ENCODE measurements at regions not wholly inside any gene's neighbourhood (a gene's known extent, or its start where the extent isn't known, plus 50 kb on each side); places are given as distances from the start of the nearest gene placed in this dataset.

DNA sequence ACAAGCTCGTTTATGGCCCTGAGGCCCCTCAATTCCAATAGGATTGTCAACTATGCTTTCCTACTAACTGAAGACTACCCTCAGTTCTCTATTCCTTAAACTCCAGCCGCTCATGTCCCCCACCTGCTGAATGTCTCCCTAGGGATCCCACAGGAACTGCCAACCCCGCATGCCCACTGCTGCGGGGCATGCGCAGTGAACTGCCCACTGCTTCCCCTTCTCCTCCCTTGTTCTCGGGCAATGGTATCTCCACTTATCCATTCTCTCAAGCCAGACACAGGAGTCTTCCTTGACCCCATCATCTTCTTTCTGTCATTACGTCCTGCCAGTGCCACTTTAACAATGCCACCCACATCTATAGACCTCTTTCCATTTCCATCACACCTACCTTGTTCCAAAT is 90.0 kb downstream of the FGF18 start:
- no peak for DNase-seq

DNA sequence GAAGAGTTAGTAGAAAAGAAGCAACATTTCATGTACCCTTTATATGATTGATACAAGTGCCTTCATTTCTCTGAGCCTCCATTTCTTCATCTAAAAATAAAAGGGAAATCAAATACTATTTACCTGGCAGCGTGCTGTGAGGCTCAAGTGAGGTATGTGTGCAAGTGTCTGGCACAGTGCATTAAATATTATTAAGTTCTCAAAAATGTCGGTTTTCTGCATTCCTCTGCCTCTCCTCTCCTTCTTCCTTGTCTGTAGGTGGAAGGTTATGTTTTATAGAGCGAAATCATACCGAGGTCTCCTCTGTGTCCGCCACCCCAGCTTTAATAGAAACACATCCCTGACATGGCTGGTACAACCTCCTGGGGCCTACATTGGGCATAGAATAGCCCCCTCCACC is 93.0 kb downstream of the FGF18 start:
- no peak for DNase-seq

DNA sequence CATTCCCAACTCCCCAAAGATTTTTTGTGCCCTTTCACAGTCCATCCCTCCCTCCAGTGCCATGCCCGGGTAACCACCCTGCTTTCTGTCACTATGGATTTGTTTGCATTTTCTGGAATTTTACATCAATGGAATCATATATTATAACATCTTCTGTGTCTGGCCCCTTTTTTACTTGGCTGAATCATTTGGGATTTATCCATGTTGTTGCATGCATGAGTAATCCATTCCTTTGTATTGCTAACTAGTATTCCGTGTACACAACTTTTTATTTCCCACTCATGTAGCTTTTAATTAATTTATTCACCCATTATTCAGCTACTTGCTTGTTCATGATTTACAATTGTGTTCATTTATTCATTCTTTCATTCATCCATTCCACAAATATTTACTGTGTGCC is 94.1 kb downstream of the FGF18 start:
- DNase-seq, result no peak

DNA sequence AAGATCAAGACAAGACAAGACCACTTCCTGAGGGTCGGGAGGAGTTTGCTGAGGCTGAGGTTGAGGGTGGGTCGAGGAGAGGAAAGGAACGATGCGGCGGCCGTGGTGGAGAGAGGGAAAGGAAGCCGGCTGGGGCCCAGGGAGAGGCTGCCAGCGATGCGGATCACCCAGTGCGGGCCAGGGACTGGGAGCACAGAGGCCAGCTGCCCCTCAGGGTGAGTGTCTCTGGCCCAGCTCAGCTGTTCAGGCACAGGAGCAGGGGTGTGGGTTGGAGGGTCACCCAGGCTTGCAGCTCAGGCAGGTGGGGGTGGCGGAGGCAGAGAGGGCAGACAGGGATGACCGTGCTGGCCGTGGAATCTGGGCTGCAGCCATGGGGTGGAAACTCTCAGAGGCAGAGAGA is 99.5 kb downstream of the FGF18 start:
- no peak for DNase-seq

DNA sequence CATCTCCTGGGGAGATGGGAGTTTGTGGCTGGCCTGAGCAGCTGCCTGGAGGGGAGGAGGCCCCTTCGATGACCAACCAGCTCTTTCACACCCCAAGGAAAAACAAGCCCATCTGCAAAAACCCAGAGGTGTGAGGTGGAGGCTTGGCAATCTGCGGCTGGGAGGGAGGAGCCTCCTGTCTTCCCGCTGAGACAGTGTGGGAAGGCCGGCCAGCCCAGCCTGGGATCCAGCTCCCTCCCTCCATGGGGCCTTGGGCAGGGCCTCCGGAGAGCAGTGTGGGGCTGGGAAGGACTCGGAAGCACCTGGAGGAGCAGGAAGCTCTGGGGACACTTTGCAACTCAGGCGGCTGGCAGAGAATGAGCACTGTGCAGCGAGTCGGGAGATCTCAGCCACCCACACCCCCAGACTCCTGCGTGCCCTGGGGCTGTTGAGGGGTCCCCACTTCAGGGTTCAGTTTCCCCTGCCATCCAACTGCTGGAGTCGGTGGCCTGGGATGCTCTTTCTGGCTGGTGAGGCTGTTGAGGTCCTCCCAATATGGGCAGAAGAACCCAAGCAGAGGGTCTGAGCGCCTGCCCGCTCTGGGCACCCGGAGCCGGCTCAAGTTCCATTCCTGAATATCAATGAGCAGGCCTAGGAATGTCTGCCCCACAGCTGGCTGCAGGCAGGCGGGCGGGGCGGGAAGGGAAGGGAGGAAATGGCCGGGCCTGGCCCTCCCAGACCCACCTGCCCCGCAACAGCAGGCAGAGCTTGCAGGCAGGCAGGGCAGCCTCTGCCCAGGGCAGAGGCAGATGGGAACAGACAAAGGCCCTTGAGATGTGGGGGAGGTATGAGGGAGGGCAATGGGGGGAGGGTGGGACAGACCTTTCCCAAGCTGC is 101.1 kb downstream of the FGF18 start:
- no peak for DNase-seq

DNA sequence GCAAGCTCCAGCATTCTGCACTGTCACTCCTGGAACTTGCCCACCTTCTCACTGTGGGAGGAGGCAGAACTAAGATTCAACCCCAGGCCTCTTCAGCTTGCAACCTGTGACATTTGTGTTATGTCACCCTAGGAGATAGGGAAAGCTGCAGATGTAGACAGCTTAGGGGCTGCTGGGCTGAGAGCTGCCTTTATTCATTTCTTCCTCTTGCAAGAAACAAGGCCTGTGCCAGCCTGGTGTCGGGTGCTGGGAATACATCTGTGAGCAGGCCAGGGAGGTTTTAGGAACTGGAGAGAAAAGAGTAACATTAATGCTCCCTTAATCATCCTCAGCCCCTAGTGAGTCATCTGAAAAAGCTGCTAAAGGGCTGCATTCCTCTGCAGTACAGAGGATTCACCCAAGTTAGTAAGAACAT is 101.8 kb downstream of the FGF18 start:
- no peak for DNase-seq

DNA sequence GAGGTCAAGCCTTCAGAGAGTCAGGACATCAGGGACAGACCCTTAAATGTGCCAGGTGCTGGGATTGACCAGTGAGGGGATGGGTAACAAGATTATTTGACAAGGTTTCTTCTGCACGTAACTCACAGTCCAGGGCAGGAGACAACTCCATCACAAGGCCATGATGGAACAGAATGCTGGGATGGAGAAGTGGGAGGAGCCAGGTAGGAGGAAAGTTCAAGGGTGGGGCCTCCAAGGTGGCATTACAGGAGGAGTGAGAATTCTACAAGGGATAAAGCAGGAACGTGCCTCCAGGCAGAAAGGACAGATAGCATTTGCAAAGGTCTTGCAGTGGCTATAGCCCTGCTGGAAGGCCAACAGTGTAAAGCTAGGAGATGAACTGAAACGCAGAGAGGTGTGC is 102.2 kb downstream of the FGF18 start:
- no peak for DNase-seq

DNA sequence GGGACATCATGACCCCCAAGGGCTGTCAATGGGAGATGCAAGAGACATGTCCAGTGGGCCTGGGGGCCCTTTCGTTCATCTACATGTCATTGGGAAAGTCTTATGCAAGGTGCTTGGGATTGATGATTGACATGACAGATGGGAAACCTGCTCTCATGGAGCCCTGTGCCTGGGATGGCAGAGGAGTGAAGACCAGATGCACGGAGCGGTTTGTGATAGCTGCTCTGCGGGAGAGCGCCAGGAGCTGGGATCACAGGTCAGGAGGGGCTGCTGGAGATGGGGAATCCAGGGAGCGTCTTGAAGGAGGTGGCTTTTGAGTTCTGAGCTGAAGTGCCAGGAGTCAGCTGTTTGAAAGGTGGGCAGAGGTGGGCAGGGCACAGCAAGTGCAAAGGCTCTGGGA is 104.3 kb downstream of the FGF18 start:
- no peak for DNase-seq

DNA sequence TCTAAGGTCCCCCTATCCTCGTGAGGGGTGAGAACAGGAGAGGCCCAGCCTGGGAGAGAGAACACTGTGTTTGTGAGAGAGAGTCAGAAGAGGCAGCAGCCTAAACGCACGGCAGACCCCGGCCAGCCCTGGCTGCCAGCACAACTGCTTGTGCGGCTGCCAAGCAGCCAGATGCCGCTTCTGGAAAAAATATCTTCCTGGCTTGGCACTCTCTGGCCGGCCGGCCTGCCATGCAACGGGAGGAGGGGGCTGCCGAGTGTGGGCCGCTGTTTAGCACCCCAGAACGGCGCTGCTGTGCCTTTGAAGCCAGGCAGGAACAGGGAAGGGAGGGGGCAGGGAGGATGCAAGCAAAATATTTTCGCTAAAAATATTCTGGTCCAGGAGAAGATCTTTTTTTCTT is 105.0 kb downstream of the FGF18 start:
- DNase-seq, result no peak

DNA sequence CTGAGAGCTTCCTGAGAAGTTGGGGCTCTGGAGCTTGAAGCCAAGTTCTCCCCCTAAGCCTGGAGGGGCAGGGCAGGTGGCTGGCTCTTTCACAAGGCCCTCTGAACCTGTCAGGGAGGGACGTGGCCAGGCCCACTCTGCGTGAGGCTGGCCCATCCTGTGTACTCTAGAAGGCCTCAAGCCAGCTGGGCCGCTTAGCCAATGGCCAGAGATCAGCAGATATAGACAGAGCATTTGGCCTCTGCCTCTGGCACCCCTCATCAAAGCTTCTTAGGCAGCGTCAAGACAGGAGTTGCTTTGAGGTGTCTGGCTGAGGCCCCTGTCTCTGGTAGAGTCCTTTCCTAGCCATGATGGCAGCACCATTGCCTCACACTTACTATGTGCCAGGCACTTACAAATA is 105.6 kb downstream of the FGF18 start:
- DNase-seq, result no peak

DNA sequence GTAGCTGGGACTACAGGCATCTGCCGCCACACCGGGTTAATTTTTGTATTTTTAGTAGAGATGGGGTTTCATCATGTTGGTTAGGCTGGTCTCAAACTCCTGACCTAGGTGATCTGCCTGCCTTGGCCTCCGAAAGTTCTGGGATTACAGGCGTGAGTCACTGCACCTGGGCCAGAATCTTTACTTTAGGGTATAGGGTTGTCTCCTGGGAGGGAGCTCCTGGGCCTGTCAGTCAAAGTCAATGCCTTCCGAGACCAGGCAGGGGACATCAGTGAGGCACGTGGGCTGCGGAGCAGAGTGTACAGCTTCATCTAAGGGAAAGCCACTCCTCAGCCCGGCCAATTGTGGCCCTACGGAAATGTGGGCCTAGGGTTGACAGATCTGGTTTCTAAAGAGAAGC is 108.6 kb downstream of the FGF18 start:
- no peak for DNase-seq

DNA sequence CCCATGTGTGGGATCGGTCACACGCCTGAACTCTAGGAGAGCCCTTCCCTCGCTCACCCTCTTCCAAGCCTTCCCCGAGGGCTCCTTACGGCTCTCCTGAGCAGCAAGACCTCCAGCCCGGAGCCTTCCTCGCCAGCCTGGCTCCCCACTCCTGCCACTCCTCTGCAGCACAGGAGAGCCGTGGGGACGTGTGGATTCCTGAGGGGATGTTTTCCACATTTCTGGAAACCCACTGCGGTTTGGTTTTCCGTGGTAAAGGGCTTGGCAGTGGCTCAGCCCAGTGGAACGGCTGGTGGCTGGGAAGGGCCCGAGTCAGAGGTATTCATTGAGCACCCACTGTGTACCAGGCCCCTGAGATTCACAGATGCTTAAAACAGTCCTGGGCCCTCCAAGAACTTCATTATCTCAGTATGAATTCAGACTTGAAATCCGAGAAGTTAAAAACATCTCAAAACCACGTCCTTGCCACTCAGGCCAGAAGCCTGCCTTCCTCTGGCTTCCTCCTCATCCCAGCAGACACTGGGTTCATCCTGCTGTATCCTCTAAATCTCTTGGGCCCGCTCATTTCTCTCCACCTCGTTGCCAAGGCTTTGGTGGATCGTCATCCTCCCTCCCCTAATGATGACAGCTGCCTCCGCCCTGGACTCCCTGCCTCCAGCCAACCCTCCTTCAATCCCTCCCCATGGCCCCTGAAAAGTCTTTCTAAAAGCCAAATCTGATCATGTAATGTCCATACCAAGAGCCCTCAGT is 109.6 kb downstream of the FGF18 start:
- no peak for DNase-seq

DNA sequence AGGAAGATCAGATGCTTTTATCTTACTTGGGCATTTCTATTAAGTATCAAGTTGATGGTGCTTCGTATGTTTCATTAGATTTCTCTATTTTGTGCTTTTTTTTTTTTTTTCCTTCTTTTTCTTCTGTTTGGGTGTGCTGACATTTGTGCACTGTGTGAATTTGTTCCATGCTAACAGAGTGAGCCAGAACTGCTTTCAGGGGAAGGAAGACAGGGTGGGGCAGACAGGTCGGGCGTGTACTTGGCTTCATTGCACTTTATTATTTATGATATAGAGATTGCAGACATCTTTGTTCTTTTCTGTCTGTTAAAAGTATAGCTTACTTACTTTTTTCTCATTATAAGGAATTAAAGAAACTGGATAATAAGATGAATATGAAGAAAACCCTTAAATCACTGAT is 112.2 kb downstream of the FGF18 start:
- no peak for DNase-seq

DNA sequence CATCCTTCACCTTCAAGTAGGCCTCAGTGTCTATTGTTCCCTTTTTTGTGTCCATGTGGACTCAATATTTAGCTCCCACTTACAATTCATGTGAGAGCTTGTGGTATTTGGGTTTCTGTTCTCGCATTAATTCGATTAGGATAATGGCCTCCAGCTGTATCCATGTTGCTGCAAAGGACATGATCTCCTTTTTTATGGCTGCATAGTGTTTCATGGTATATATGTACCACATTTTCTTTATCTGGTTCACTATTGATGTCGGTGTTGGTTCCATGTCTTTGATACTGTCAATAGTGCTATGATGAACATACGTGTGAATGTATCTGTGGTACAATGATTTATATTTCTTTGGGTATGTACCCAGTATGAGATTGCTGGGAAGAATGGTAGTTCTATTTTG is 113.7 kb downstream of the FGF18 start:
- no peak for DNase-seq

DNA sequence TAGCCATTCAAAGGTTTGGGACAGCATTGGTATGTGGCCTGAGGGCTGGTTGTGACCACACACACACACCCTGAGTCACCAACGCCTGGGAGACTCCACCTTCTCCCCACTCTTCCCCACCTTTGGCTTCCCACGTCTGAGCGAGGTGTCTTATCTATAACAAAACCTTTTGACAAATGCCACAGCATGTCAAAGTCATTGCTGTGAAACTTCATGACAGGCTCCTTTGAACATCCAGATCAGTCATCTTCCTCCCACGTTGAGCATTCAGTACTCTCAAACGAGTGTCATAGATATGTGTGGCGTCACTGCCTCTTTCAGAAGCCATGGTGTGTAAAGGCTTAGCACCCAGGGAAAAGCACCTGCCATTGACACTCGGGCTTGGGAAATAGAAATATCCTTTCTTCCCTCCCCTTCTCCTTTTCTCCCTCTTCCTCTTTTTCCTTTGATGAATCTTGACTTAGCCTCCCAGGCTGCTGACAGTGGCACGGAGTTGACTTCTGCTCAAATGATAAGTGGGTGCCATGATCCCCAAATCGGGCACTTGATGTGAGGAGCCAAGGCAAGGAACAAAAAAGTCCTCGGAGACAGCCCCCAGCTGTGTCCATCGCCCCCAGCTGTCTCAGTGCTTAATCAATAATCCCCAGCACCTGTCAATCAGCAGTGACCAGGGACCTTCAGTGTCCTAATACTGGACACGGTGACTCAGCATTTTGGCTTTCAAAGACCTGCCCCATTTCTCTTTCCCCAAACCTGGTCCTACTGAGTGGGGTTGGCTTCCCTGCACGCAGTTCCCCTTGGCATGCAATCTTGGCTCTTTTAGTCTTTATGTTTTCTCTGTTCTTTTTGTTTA is 114.8 kb downstream of the FGF18 start:
- DNase-seq, result no peak

DNA sequence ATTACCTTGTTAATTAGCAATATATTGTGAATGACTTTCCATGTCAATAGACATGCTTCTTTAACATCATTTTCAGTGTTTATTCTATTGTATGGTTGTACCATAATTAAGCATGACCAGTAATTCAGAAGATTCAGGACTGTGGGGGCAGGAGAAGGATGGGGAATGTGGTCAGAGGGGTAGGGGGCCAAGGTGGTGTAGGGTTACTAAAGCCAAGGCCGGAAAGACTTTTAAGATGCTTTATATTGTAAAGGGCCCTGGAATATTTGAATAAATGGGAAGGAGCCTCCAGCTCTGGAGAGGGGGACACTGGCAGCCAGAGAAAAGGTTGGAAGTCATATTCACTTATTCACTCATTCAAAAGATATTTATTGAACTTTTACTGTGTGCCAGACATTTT is 115.7 kb downstream of the FGF18 start:
- DNase-seq, result no peak

DNA sequence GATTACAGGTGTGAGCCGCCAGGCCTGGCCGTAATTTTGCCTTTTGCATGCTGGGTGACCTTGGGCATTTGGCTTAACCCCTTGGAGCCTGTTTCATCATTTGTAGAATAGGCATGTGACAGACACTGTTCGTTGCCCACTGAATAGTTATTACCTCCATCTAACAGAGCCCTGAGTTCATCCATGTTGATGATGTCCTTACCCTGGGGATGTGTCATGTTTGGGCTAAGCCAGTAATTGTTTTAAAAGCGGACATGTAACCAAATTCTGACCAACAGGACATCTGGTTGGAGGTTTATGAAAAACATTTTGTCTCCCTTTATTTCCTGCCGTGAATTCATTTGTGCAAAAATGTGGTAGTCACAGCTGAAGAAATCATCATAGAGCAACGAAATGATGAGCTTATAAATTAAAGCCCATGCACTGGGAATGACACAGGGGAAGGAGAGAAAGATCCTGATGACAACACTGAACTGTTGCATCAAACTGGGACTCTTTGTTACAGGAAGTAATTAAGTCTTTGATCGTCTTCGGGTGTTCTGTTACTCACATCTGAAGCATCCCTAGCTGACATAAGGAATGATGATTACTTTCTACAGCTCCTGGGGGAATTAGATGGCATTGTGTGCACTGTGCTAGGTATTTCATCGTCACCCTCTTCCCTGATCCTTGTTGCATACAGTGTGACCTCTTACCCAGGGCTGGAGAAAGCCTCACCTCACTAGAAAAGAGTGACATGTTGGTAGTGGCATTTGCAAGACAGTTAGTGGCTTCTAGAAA is 117.8 kb downstream of the FGF18 start:
- DNase-seq, result no peak

DNA sequence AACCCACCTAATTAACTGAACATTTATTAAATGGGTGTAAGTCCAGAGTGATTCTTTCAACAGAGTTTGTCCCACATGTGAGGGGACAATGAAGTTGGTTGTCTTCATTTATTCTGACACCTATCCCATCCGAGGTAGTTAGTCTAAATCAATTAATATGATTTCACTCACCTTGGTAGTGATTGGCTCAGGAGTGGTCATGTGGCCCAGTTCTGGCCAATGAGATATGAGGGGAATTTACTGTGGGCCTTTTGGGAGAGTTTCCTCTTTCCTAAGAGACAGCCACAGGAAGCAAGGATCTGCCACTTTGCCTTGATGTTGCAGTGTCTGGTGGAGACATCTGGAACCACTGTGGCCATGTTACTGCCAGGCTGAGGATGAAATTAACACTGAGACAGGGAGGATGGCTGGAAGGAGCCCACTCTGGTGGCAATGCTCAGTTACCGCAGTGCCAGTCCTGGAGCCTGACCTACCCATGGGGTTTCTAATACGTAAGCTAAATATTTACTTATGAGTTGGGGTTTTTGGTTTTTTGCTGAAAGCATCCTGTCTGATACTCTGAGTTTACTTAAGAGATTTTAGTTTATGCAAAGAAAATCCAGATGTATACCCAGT is 118.6 kb downstream of the FGF18 start:
- no peak for DNase-seq

DNA sequence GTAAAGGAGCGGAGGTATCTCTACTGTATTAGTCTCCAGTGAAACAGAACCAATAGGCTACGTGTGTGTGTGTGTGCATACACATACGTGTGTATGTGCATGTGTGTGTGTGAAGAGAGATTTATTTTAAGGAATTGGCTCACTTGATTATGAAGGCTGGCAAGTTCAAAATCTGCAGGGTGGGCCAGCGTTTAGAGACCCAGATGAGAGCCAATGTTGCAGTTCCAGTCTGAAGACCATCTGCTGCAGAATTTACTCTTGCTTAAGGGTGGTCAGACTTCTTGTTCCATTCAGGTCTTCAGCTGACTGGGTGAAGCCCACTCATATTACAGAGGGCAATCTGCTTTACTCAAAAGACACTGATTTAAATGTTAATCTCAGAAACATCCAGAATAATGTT is 119.2 kb downstream of the FGF18 start:
- no peak for DNase-seq

DNA sequence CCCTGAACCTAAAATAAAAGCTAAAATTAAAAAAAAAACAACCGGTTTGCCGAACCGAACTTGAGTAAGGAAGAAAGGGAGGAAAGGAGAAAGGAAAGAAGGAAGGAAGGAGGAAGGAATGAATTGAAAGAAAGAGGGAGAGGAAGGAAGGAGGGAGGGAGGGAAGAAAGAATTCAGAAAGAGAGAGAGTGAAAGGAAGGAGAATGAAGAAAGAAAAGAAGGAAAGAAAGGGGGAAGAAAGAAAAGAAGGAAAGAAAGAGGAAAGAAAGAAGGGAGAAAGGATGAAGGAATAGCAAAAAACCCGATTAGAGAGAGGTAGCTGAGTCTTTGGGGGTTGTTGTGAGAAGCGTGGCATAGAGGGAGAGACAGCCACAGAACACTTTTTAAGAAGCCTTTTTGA is 121.4 kb downstream of the FGF18 start:
- no peak for DNase-seq

DNA sequence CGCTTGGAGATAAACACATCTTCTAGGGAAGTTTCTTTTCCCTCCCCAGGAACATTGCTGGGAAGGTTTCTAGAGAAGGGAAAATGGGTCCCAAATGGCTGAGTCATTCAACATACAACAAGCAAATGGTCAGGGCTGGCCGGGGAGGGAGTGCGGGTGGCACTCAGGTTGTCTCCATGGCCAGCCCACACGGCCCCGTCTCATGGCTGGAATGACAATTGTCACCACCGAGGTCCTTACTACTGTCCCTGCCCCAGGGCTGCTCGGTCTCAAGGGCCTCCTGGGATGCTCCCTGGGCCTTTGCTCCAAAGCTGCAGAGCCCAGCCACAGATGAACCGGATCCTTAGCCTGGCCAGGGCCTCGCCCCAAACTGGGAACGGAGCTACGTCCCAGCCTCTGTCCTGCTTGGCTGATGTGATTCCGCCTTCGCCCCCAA is 121.9 kb downstream of the FGF18 start:
- DNase-seq, result no peak
